ENCODE measurements at regions not wholly inside any gene's neighbourhood (a gene's known extent, or its start where the extent isn't known, plus 50 kb on each side); places are given as distances from the start of the nearest gene placed in this dataset.

- TF ChIP-seq EZH2 (IDR thresholded peaks at IDR 0.05; ENCODE audit: borderline replicate concordance, low read depth, low read length, severe bottlenecking) (no peak), CTCF (IDR thresholded peaks at IDR 0.05; ENCODE audit: borderline replicate concordance, extremely low read depth, low read length, poor library complexity, severe bottlenecking) (no peak)
Observed at GRCh38 chr19:20259615-20260014, 92.6 kb downstream of the ZNF486 start.

Data from DND-41 (cell line).